ENCODE measurements at regions not wholly inside any gene's neighbourhood (a gene's known extent, or its start where the extent isn't known, plus 50 kb on each side); places are given as distances from the start of the nearest gene placed in this dataset.

GRCh38 chr4:60155088-60155487 lies 1045.0 kb upstream of the ADGRL3 start:
- TF ChIP-seq EZH2 (IDR thresholded peaks at IDR 0.05; ENCODE audit: insufficient read depth, poor library complexity, severe bottlenecking) (no peak), EZH2phosphoT487 (IDR thresholded peaks at IDR 0.05; ENCODE audit: insufficient read depth, low read depth) (no peak)

Measured in GM23248 (cell line).